SK-N-SH (cell line): ENCODE measurements at regions not wholly inside any gene's neighbourhood (a gene's known extent, or its start where the extent isn't known, plus 50 kb on each side); places are given as distances from the start of the nearest gene placed in this dataset.

Experiments used
- CHD2 ChIP-seq: fragments of 150-350 bp; IDR thresholded peaks from 2 replicates; pipeline ENCODE4 v1.6.1; 2018; ENCODE audit warnings: low read length; ENCODE audit not compliant: partially characterized antibody
- CTCF ChIP-seq: fragments of 200-600 bp; sonication (generic); IDR thresholded peaks from 2 replicates; pipeline ENCODE4 v1.6.1; 2017; ENCODE audit warnings: antibody characterized with exemption, mild to moderate bottlenecking, moderate library complexity
- EP300 ChIP-seq, 2 experiments: IDR thresholded peaks; 2 replicates each; pipeline versions ENCODE4 v1.4.0 to v1.6.1; 2012; ENCODE audit warnings: borderline replicate concordance in 1 of 2, low read depth in 1 of 2, low read length in 1 of 2
- GABPA ChIP-seq: IDR thresholded peaks from 2 replicates; pipeline ENCODE4 v1.4.0; 2012; ENCODE audit warnings: low read depth, mild to moderate bottlenecking
- MEF2A ChIP-seq: IDR thresholded peaks from 2 replicates; pipeline ENCODE4 v1.4.0; 2012; ENCODE audit warnings: low read depth, borderline replicate concordance
- POLR2AphosphoS5 ChIP-seq: IDR thresholded peaks from 2 replicates; pipeline ENCODE4 v1.6.1; 2012; ENCODE audit warnings: low read depth, low read length
- REST ChIP-seq: IDR thresholded peaks from 2 replicates; pipeline ENCODE4 v1.6.1; 2012; ENCODE audit warnings: mild to moderate bottlenecking, low read depth, low read length, moderate library complexity
- SIN3A ChIP-seq: IDR thresholded peaks from 2 replicates; pipeline ENCODE4 v1.6.1; 2012; ENCODE audit warnings: low read depth, mild to moderate bottlenecking, low read length, moderate library complexity, borderline replicate concordance
- TAF1 ChIP-seq: IDR thresholded peaks from 2 replicates; pipeline ENCODE4 v1.6.1; 2012; ENCODE audit warnings: low read depth, mild to moderate bottlenecking, low read length, moderate library complexity, borderline replicate concordance
- USF2 ChIP-seq: fragments of 150-350 bp; IDR thresholded peaks from 2 replicates; pipeline ENCODE4 v1.6.1; 2017; ENCODE audit warnings: antibody characterized with exemption, low read length, low read depth, borderline replicate concordance
- YY1 ChIP-seq: IDR thresholded peaks from 2 replicates; pipeline ENCODE4 v1.4.0; 2012; ENCODE audit warnings: low read depth, mild to moderate bottlenecking

- no peak for TF ChIP-seq MEF2A
- no peak for TF ChIP-seq CTCF
- no peak for TF ChIP-seq POLR2AphosphoS5
- no peak for TF ChIP-seq REST
- TF ChIP-seq CHD2, result no peak
- TF ChIP-seq EP300 (IDR thresholded peaks at IDR 0.05; ENCODE audit: borderline replicate concordance in 1 of 2, low read depth in 1 of 2, low read length in 1 of 2), result no peak
- no peak for TF ChIP-seq USF2
- TF ChIP-seq TAF1, result no peak
- no peak for TF ChIP-seq SIN3A
- TF ChIP-seq GABPA, result no peak
- TF ChIP-seq YY1, result no peak
Observed at GRCh38 chr3:157767607-157768006, 264.4 kb upstream of the VEPH1 start.
